ENCODE measurements at regions not wholly inside any gene's neighbourhood (a gene's known extent, or its start where the extent isn't known, plus 50 kb on each side); places are given as distances from the start of the nearest gene placed in this dataset.
"Not testable (repeated sequence)": the region's sequence is repeated elsewhere in the genome, so short reads cannot be mapped to it uniquely, and the experiment has no call there.

GRCh38 chr4:130675266-130675665 is 1579.3 kb downstream of the C4orf33 start:
- H3K4me3 Mint-ChIP-seq = no peak overlapping the region
- H3K27me3 Mint-ChIP-seq = no peaks in the 10 kb centered on the region
- no peaks in the 10 kb centered on the region for H3K9me3 Mint-ChIP-seq
- no peak overlapping the region for H3K27ac Mint-ChIP-seq
- no peaks in the 10 kb centered on the region for H3K36me3 Mint-ChIP-seq
- no peaks in the 10 kb centered on the region for H3K4me1 Mint-ChIP-seq
- no peak for DNase-seq

- Mint-ChIP-seq H3K4me3 (no peak overlapping the region), H3K27ac (no peak overlapping the region), H3K36me3 (no peaks in the 10 kb centered on the region), H3K4me1 (no peaks in the 10 kb centered on the region), H3K9me3 (no peaks in the 10 kb centered on the region), H3K27me3 (no peaks in the 10 kb centered on the region)
- DNase-seq = no peak
These were observed 1593.2 kb downstream of the C4orf33 start for GRCh38 chr4:130689181-130689580.

DNA sequence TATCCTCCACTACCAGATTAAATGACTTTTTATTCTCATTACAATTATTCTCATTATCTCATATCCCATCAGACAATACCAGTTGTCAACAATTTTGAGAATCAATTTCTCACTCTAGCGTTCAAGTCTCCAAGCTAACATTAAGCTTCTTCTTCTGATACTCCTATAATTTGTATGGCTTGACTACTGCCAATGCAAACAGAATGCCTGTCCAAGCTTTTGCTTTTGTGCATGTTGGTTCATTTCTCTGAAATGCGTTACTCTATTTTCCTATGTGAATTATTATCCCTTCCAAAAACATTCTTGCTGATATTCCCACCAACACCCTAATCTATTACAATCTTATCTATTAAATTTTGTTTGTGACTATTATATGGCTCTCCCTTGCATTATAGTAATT is 1602.3 kb downstream of the C4orf33 start:
- H3K36me3 Mint-ChIP-seq = no peaks in the 10 kb centered on the region
- no peak overlapping the region for H3K4me3 Mint-ChIP-seq
- DNase-seq = no peak
- no peaks in the 10 kb centered on the region for H3K9me3 Mint-ChIP-seq
- no peaks in the 10 kb centered on the region for H3K4me1 Mint-ChIP-seq
- no peaks in the 10 kb centered on the region for H3K27me3 Mint-ChIP-seq
- no peak overlapping the region for H3K27ac Mint-ChIP-seq

GRCh38 chr4:130699004-130699403 is 1603.1 kb downstream of the C4orf33 start:
- no peaks in the 10 kb centered on the region for H3K27me3 Mint-ChIP-seq

GRCh38 chr4:130703211-130703935 is 1607.4 kb downstream of the C4orf33 start:
- H3K4me3 Mint-ChIP-seq = no peak overlapping the region
- H3K27me3 Mint-ChIP-seq = no peaks in the 10 kb centered on the region
- H3K27ac Mint-ChIP-seq = no peak overlapping the region
- H3K9me3 Mint-ChIP-seq = peaks cover 1% of the 10 kb centered on the region
- DNase-seq = no peak
- no peaks in the 10 kb centered on the region for H3K36me3 Mint-ChIP-seq
- no peaks in the 10 kb centered on the region for H3K4me1 Mint-ChIP-seq

More at GRCh38 chr4:130699004-130699403, 1603.1 kb downstream of the C4orf33 start:
- no peak for DNase-seq
- Mint-ChIP-seq H3K9me3 (no peaks in the 10 kb centered on the region), H3K36me3 (no peaks in the 10 kb centered on the region), H3K4me3 (no peak overlapping the region), H3K27ac (no peak overlapping the region), H3K4me1 (no peaks in the 10 kb centered on the region)

DNA sequence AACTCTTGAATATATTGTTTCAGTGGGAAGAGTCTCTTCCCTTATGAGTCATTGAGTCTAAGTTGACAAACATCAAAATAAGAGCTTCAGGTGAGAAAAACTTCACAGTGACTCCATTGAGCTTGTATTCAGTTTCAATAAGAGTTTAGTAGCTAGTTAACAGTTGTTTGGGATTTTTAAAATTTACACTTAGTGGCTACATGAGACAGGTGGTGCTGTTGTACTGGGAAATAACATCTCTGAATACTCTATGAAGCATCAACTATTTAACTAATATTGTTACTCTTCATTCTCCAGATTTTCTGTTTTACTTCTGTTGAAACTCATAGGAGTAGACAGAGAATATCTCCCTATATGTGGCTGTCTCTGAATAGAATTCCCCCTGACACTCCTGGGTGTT is 1609.1 kb downstream of the C4orf33 start:
- Mint-ChIP-seq H3K27ac (no peak overlapping the region), H3K36me3 (no peaks in the 10 kb centered on the region), H3K4me3 (no peak overlapping the region), H3K9me3 (peaks cover 1% of the 10 kb centered on the region), H3K27me3 (no peaks in the 10 kb centered on the region), H3K4me1 (no peaks in the 10 kb centered on the region)
- DNase-seq = no peak

DNA sequence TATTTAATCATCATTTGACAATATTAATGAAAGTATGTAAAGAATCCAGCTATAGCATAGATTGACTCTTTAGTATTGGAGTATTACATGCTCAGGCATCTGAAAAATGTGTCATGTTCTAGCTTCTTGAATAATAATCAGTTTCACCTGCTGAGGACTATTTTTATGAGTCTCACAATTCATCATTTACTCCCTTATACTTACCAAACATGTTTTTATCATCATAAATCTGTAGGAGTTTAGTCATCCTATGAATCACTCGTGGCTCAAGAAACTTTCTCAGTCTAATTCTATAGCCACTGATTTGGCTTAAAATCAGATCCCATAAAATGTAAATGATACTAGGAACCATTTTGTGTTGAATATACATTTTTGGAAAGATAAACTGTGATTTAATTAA is 1616.1 kb downstream of the C4orf33 start:
- Mint-ChIP-seq H3K4me3 (no peak overlapping the region), H3K4me1 (no peaks in the 10 kb centered on the region), H3K9me3 (no peaks in the 10 kb centered on the region), H3K27ac (no peak overlapping the region), H3K36me3 (no peaks in the 10 kb centered on the region), H3K27me3 (no peaks in the 10 kb centered on the region)
- no peak for DNase-seq

DNA sequence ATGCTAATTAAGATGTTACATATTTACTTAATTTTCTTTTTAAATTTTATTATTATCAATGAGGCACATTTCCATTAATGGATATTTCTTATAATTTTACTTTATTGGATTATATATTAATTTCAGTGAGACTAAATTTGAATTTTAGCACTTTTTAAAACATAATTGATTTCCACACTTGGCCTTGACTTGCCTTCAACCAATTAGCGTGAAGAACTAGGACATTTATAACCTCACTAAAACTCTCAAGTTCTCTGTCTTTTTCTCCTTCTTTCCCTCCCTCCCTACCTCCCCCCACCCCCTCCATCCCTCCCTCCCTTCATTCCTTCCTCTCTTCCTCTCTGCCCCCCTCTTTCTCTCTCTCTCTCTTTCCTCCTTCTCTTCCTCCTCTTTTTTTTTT is 1618.1 kb downstream of the C4orf33 start:
- H3K27ac Mint-ChIP-seq = no peak overlapping the region
- H3K4me3 Mint-ChIP-seq = no peak overlapping the region
- DNase-seq = no peak
- H3K9me3 Mint-ChIP-seq = no peaks in the 10 kb centered on the region
- no peaks in the 10 kb centered on the region for H3K27me3 Mint-ChIP-seq
- H3K4me1 Mint-ChIP-seq = no peaks in the 10 kb centered on the region
- no peaks in the 10 kb centered on the region for H3K36me3 Mint-ChIP-seq

GRCh38 chr4:130722361-130722760 is 1626.4 kb downstream of the C4orf33 start:
- H3K27me3 Mint-ChIP-seq = no peaks in the 10 kb centered on the region
- no peak for DNase-seq
- no peak overlapping the region for H3K27ac Mint-ChIP-seq
- H3K9me3 Mint-ChIP-seq = no peaks in the 10 kb centered on the region
- H3K4me1 Mint-ChIP-seq = no peaks in the 10 kb centered on the region
- no peak overlapping the region for H3K4me3 Mint-ChIP-seq
- no peaks in the 10 kb centered on the region for H3K36me3 Mint-ChIP-seq

- Mint-ChIP-seq H3K27me3 (no peaks in the 10 kb centered on the region), H3K36me3 (no peaks in the 10 kb centered on the region), H3K9me3 (peaks cover 6% of the 10 kb centered on the region), H3K4me1 (no peaks in the 10 kb centered on the region), H3K4me3 (no peak overlapping the region), H3K27ac (no peak overlapping the region)
- no peak for DNase-seq
These were observed 1640.7 kb downstream of the C4orf33 start for GRCh38 chr4:130736436-130737185.

DNA sequence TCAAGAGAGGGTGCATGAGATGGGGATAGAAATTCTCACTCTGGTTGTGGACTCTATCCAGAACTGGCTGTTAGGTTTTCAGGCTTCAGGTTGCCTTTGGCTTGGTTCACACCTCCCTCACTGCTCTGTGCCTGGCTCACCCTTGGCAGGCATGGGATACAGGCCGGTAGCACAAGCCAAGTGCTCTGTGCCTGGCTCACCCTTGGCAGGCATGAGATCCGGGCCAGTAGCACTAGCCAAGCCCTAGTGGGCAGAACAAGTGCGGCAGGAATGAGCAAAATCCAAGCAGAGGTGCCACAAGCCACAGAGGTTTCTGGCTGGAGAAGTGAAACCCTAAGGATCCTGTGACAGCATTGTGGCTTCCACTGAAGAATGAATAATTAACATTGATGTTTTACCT is 1642.3 kb downstream of the C4orf33 start:
- no peak for DNase-seq
- Mint-ChIP-seq H3K27me3 (no peaks in the 10 kb centered on the region), H3K4me3 (no peak overlapping the region), H3K36me3 (no peaks in the 10 kb centered on the region), H3K27ac (no peak overlapping the region), H3K9me3 (peaks cover 5% of the 10 kb centered on the region), H3K4me1 (no peaks in the 10 kb centered on the region)

DNA sequence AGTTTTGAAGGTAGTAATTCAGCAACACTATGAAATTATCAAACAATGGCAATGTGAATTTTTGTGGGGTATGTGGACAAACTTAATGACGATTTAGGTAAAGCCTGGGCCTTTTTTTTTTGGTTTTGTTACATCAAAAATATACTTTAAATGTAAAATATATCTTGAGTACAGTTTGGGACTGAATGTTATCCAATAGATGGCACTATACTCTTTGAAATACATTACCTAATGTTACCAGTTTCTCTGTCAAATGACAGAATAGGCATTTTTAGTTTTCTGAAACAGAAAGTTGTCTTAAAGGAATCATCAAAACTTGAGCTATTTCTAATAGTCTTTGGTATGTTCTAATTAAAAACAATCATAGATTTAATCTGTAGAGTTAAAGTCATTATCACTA is 1651.9 kb downstream of the C4orf33 start:
- H3K9me3 Mint-ChIP-seq = peaks cover 3% of the 10 kb centered on the region
- no peaks in the 10 kb centered on the region for H3K36me3 Mint-ChIP-seq
- H3K4me3 Mint-ChIP-seq = no peak overlapping the region
- no peak for DNase-seq
- H3K27me3 Mint-ChIP-seq = no peaks in the 10 kb centered on the region
- no peak overlapping the region for H3K27ac Mint-ChIP-seq
- no peaks in the 10 kb centered on the region for H3K4me1 Mint-ChIP-seq

GRCh38 chr4:130753926-130754325 is 1658.0 kb downstream of the C4orf33 start:
- Mint-ChIP-seq H3K27me3 (no peaks in the 10 kb centered on the region), H3K27ac (no peak overlapping the region), H3K4me1 (no peaks in the 10 kb centered on the region), H3K4me3 (no peak overlapping the region), H3K36me3 (no peaks in the 10 kb centered on the region), H3K9me3 (peaks cover 3% of the 10 kb centered on the region)
- DNase-seq = no peak

DNA sequence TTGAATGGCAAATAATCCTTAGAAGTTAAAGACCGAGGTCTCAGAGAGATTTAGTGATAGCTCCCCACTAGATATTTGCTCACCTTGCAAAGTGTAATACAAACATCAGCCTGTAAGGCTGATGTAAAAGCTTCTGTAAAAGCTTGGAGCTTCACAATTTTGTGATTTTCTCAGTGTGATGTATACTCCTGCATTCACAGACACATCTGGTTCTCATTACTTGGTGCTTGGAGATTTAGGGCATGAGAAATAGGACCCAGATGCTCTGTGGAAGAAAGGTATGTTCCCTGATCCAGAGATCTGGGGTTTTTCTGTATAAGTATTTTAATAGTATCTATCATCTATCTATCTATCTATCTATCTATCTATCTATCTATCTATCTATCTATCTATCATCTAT is 1664.3 kb downstream of the C4orf33 start:
- Mint-ChIP-seq H3K27me3 (no peaks in the 10 kb centered on the region), H3K4me3 (no peak overlapping the region), H3K27ac (no peak overlapping the region), H3K4me1 (no peaks in the 10 kb centered on the region), H3K36me3 (no peaks in the 10 kb centered on the region), H3K9me3 (no peaks in the 10 kb centered on the region)
- no peak for DNase-seq

DNA sequence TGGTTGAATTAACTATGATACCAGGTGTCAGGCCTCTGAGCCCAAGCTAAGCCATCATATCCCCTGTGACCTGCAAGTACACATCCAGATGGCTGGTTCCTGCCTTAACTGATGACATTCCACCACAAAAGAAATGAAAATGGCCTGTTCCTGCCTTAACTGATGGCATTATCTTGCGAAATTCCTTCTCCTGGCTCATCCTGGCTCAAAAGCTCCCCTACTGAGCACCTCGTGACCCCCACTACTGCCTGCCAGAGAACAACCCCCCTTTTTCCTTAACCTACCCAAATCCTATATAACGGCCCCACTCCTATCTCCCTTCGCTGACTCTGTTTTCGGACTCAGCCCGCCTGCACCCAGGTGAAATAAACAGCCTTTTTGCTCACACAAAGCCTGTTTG is 1671.4 kb downstream of the C4orf33 start:
- H3K27ac Mint-ChIP-seq, H3K36me3 Mint-ChIP-seq, H3K4me3 Mint-ChIP-seq, H3K27me3 Mint-ChIP-seq, DNase-seq, H3K9me3 Mint-ChIP-seq, H3K4me1 Mint-ChIP-seq: not testable (repeated sequence)

DNA sequence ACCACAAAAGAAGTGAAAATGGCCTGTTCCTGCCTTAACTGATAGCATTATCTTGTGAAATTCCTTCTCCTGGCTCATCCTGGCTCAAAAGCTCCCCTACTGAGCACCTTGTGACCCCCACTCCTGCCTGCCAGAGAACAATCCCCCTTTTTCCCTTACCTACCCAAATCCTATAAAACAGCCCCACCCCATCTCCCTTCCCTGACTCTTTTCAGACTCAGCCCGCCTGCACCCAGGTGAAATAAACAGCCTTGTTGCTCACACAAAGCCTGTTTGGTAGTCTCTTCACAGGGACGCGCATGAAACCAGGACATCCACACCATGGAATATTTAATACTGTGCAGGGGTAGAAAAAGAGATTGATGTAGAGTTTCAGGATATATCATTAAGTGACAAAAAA is 1677.0 kb downstream of the C4orf33 start:
- not testable (repeated sequence) for H3K27ac Mint-ChIP-seq, H3K4me1 Mint-ChIP-seq, H3K36me3 Mint-ChIP-seq, DNase-seq, H3K27me3 Mint-ChIP-seq, H3K9me3 Mint-ChIP-seq, H3K4me3 Mint-ChIP-seq
